Fibroblast of gingiva (primary cell): ENCODE measurements at regions not wholly inside any gene's neighbourhood (a gene's known extent, or its start where the extent isn't known, plus 50 kb on each side); places are given as distances from the start of the nearest gene placed in this dataset.
A peak's percentile ranks its signal among the peaks of the same experiment; 100 is the strongest.
"Not testable (repeated sequence)": the region's sequence is repeated elsewhere in the genome, so short reads cannot be mapped to it uniquely, and the experiment has no call there.

Experiments
- DNase-seq: peaks from one replicate; pipeline ENCODE4 v3.0.0-alpha.2; 2011; ENCODE audit warnings: low read depth

DNA sequence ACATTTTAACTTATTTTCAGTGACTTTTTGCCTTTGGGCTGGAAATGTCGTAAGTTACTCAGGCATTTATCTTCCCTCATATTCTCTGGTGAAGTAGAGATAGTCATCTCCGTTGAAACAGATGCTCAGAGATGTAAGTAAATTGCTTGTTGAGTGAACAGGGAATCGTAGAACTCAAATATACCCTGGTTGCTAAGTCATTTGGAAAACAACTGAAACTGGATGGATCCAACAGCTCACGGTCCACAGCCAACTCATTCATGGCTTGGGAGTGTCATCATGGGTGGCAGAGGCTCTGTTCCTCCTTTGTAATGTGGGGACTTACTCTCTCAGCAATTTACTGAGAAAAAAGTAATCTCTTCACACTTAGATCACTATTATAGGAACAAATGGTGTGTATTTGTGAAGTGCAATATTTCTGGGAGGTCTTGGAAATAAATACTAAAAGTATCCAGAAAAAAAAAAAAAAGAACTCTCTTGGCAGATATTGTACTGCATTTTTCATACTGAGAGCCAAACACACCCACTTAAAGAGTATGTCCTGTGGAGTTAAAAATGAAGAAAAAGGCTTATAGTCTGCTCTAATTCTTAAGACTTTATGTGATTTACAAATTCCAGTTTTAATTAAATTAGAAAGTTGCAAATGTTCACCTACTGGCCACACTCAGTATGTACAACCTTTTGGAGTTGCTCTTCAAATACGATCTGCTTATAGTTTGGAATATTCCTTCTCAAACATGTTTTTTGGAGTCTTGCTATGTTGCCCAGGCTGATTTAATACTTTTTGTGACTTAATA, 107.4 kb downstream of the LEPR start:
- peak; percentile 41 for DNase-seq

DNA sequence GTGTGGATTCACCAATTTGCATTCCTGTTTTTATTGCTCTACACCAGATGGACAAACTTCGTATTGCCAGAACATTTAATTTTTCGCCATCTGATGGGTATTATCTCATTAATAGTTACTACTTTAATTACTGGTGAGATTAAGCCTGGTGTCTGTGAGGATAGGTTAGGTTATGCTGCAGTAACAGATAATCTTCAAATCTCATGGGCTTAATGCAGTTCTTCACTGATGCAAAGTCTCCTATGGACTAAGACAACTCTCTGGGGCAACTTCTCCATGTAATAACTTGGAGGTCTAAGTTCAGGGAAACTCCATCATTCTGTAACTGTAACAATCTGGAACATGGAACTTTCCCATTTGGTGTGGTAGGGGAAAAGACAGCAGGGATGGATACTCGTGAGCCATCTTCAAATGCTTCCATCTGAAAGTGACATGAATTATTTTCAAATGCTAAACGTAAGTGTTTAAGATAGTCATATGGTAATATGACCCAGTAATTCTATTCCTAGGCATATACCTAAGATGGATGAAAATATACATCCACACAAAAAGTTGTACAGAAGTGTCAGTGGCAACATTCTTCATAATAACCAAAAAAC, 111.6 kb downstream of the LEPR start:
- DNase-seq = no peak

DNA sequence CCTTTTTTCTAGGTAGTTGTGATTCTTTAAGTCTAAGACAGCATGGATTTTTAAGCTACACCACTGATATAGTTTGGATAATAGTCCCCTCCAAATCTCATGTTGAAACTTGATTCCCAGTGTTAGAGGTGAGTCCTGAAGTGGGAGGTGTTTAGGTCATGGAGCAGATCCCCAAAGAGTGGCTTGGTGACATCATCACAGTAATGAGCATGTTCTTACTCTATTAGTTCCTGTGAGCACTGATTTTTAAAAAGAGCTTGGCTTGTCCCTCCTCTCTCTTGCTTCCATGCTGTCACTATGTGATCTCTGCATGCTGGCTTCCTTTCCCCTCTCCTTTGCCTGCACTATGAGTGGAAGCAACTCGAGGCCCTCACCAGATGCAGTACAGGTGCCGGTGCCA, 115.5 kb downstream of the LEPR start:
- DNase-seq = no peak

DNA sequence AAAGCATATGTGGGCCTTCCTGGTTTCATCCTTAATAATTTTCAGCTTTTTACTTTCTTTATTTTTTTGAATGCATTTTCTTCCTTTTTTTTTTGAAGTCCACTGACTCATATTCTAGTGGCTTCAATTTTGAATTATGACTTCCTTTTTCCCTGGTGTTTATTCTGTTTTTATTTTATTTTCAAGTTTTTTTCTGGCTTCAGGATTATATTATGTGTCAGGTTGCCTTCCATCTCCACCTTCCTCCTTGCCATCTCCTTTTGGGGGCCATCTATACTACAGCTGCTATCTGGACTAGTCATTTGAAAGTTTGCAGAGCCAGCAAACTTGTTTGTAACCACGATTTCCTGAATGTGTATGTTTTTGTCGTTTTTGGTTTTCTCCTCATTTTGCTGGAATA, 117.6 kb downstream of the LEPR start:
- DNase-seq = no peak

DNA sequence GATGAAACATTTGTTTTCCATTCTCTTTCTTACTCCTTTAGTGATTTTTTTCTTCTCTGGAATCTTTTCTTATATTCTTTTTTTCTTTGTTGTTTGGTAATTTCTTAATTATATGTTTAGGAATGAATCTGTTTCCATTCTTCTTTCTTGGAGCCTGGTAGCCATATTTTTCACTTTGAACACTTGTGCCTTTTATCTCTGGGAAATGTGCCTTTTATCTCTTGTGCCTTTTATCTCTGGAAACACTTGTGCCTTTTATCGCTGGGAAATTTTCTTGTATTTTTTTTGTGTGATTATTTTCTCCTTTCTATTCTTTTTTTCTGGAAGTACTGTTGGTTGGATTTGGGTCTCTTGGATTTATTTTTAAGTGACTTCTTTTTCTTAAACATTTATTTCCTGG, 118.2 kb downstream of the LEPR start:
- DNase-seq = no peak

DNA sequence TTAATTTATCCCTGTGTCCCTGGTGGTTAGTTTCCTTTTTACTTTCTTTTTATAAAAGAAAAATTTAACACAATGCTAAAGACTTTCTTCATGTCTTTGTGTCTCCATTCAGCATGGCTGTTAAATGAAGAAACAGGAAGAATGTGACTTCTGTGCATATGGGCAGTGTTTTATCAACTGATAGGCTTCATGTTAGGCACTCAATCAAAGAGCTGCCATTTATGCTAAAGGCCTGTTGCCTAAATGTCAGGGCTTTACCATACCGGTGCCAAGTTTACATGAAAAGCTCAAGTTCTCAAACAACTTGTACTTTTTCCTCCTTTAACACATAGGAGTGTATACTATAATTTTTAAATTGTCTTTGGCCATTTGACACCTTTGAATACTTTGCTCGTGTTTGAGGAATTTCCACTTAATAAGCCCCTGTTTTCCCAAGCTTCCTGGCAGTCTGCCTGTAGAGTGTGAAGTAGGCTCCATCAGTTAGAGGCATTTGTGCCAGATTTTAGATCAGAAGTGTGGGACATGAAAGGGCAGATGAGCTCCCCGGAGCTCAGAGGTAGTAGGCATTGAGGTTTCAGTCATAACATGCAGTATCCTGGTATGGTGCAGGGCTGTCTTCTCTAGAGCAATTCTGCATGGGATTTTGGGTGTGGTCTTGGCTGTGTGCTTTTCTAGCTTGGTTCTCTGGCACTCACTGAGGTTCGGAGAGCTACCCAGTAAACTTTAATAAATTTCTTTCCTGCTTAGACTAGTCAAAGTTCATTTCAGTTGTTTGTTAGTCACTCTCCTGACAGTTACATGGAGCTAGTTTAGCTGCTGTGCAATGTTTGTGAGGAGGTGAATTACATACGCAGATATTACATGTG, 119.0 kb downstream of the LEPR start:
- no peak for DNase-seq

DNA sequence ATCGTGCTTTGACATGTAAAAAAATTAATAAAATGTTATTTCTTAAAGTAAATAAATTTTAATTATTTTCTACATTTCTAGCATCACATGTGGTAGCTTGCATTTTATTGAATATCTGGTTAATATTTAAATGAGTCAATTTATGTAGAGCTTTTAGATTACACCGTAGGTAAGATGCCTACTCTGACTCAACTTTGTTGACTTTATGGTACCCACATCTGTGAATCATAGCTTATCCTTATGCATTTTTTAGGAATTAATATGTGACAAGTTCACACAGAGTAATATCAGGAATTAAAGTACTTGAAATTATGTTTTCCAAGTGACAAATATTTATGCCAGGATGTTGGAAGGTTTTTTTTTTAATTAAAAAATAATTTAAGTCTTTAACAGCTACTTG, 120.7 kb downstream of the LEPR start:
- no peak for DNase-seq

DNA sequence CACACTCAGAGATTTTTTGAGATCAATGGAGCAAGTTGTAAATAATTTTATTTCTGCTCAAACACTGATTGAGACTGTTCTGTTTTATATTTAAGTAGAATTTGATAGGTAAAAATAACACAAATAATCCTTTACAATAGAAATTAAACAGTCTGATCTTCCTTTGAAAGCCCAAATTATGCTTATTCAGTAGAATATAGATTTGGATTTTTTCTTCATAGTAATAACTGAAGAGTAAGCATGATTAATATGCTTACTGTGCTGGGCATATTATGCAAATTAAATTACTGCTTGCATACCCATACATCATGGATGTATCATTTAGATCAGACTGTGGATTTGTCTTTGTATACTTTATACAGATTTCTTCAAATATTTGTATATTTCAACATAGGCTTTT, 121.4 kb downstream of the LEPR start:
- DNase-seq = no peak

DNA sequence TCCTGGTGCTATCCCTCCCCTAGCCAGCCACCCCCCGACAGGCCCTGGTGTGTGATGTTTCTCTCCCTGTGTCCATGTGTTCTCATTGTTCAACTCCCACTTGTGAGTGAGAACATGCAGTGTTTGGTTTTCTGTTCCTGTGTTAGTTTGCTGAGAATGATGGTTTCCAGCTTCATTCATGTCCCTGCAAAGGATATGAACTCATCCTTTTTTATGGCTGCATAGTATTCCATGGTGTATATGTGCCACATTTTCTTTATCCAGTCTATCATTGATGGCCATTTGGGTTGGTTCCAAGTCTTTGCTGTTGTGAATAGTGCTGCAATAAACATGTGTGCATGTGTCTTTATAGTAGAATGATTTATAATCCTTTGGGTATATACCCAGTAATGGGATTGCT, 122.1 kb downstream of the LEPR start:
- not testable (repeated sequence) for DNase-seq

DNA sequence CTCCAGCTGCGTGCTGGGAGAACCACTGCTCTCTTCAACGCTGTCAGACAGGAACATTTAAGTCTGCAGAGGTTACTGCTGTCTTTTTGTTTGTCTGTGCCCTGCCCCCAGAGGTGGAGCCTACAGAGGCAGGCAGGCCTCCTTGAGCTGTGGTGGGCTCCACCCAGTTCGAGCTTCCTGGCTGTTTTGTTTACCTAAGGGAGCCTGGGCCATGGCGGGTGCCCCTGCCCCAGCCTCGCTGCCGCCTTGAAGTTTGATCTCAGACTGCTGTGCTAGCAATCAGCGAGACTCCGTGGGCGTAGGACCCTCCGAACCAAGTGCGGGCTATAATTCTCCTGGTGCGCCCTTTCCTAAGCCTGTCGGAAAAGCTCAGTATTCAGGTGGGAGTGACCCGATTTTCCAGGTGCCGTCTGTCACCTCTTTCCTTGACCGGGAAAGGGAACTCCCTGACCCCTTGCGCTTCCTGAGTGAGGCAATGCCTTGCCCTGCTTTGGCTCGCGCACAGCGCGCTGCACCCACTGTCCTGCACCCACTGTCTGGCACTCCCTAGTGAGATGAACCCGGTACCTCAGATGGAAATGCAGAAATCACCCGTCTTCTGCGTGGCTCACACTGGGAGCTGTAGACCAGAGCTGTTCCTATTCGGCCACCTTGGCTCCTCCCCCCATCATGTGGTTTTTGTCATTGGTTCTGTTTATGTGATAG, 130.0 kb downstream of the LEPR start:
- not testable (repeated sequence) for DNase-seq

DNA sequence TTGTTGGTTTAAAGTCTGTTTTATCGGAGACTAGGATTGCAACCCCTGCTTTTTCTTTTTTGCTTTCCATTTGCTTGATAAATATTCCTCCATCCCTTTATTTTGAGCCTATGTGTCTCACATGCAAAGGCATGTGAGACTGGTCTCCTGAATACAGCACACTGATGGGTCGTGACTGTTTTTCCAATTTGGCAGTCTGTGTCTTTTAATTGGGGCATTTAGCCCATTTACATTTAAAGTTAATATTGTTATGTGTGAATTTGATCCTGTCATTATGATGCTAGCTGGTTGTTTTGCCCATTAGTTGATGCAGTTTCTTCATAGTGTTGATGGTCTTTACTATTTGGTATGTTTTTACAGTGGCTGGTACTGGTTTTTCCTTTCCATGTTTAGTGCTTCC, 132.0 kb downstream of the LEPR start:
- DNase-seq = not testable (repeated sequence)

DNA sequence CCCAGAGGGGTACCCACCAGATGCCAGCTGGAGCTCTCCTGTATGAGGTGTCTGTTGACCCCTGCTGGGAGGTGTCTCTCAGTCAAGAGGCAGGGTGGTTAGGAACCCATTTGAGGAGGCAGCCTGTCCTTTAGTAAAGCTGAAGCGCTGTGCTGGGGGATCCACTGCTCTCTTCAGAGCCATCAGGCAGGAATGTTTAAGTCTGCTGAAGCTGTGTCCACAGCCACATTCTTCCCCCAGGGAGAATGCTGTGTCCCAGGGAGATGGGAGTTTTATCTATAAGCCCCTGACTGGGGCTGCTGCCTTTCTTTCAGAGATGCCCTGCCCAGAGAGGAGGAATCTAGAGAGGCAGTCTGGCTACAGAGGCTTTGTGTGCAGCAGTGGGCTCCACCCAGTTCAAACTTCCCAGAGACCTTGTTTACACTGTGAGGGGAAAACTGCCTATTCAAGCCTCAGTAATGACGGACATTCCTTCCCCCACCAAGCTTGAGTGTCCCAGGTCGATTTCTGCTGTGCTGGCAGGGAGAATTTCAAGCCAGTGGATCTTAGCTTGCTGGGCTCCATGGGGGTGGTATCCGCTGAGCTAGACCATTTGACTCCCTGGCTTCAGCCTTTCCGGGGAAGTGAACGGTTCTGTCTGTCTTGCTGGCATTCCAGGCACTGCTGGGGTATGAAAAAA, 133.8 kb downstream of the LEPR start:
- DNase-seq = not testable (repeated sequence)

DNA sequence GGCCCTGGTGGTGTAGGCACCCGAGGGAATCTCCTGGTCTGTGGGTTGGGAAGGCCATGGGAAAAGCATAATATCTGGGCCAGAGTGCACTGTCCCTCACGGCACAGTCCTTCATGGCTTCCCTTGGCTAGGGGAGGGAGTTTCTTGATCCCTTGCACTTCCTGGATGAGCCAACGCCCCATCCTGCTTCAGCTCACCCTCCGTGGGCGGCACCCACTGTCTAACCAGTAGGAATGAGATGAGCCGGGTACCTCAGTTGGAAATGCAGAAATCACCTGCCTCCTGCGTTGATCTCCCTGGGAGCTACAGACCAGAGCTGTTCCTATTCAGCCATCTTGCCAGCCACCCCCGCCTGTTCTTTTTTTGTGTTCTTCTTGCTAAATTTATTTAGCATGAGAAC, 134.4 kb downstream of the LEPR start:
- no peak for DNase-seq

DNA sequence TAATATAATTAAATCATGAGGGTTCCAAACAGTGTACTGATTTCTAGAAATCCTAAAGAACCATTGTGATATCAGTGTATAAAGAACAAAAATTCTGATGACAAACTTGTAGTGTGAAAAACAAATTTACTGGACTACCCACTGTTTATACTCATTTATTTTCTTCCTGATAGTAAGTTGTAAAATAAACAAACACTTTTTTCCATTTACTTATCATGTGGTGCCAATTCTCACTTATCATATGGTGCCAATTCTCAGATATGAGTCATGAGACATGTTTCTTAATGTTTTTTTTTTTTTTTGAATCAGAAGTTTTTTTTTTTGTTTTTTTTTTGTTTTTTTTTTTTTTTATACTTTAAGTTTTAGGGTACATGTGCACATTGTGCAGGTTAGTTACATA, 137.7 kb downstream of the LEPR start:
- DNase-seq = peak; percentile 71

DNA sequence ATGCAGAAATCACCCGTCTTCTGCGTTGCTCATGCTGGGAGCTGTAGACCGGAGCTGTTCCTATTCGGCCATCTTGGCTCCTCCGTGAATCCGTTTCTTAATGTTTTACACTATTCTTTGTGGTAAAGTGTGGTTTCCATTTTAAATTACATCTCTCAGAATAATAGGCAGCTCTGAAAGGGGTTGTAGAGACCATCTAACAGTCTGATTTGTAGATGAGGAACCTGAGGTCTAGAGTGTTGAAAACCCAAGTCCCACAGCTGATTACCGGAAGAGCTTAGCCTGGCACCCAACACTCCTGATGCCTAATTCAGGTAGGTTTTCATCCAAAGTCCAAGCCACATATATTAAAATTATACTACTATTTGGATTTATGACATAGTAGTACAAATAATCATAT, 144.0 kb downstream of the LEPR start:
- DNase-seq = no peak

DNA sequence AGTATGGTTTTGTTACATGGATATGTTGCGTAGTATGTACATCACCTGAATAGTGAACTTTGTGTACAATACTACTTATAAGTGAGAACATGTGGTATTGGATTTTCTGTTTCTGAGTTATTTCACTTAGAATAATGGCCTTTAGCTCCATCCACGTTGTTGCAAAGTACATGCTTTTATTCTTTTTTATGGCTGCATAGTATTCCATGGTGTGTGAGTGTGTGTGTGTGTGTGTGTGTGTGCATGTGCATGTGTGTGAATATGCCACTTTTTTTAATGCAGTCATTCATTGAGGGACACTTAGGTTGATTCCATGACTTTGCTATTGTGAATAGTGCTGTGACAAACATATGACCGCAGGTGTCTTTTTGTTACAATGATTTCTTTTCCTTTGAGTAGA, 147.8 kb downstream of the LEPR start:
- DNase-seq = no peak

DNA sequence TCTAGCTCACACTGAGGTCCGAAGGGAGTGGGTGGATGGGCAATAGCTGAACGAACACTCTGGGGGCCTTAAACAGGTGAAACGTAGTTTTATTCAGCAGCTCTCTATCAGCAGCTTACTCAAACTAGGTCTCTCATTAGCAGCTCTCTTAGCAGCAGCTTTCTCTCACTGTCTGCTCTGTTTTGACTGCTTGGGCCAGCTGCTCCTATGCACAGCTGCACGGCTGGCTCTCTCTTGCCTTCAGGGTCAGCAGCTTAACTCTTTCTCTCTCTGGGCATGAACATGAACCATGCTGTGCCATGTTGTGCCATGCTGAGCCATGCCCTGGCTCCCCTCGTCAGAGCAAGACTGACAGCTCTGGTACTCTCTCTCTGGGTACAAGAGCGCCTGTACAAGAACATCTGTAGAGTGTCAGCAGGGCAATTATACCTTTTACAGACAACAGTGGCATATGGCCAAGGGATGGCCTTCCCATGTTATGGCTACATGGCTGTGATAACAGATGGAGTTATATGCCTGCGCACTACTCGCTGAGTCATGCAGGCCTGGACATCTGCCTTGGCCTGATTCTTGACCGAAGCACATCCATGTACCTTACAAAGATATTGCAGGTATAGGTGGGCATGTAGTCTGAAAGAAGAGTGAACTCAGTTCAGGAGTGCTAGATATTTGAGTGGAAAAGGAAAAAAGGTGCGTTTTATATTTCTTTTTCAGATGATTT, 152.4 kb downstream of the LEPR start:
- DNase-seq = no peak

DNA sequence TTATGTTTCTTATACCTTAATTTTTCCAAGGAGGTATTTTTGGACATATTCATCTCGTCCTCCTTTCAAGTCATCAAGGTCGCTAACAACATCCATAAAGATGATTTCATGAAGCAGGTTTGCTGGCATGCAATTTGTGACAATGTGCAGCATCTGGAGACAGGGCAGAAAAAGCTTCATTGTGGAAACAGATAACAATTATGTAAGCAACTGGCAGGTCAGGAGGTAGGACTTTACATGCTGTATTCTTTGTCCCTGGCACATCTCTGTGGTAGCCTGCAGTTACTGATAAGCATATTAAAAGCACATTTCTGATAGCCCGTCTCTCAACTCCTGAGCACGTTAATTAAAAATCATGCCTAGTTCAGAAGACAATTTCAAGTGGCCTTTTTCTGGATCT, 156.8 kb downstream of the LEPR start:
- no peak for DNase-seq

DNA sequence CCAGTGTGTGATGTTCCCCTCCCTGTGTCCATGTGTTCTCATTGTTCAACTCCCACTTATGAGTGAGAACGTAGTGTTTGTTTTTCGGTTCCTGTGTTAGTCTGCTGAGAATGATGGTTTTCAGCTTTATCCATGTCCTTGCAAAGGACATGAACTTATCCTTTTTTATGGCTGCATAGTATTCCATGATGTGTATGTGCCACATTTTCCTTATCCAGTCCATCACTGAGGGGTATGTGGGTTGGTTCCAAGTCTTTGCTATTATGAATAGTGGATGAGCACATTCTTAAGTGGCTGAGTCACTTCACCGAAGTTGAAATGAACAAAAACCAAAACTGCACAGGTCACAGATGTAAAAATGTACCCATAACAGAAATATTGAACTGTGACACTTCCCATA, 157.5 kb downstream of the LEPR start:
- DNase-seq = not testable (repeated sequence)

DNA sequence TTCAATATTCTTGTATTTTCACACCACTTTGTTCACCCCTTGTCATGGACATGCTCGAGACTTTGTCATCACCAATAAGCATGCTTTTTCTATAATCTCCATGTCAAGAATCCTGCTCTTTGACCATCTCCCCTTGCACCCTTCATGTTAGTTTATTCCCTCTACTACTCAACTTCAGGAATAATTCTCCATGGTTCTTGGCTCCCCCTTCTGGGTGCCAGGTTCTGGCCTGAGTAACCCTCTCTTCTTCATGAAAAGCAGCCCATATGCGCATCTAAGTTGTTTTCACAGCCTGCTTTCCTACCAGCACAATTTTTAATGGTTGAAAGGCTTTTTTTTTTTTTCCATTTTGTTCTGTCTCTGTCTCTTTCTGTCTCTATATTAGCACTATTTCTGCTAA, 160.7 kb downstream of the LEPR start:
- DNase-seq = peak; percentile 5

DNA sequence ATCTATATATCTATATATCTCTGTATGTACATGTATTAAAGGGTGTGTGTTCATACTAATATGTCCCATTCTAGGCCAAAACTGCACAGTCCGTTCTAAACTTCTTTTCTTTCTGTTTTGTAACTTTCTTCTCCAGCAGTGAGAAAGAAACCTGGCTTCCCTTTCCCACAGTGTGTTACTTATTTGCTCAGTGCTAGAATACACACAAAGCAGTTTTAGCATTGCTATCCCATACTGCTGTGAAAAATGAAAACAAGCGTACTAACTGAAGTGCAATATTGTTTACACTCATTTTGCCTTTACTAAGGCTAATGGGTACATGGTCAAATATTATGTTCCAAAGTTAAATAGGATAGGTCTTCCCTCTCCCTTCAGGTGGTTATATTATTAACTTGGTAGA, 163.9 kb downstream of the LEPR start:
- DNase-seq = no peak
